ENCODE measurements at regions not wholly inside any gene's neighbourhood (a gene's known extent, or its start where the extent isn't known, plus 50 kb on each side); places are given as distances from the start of the nearest gene placed in this dataset.

DNA sequence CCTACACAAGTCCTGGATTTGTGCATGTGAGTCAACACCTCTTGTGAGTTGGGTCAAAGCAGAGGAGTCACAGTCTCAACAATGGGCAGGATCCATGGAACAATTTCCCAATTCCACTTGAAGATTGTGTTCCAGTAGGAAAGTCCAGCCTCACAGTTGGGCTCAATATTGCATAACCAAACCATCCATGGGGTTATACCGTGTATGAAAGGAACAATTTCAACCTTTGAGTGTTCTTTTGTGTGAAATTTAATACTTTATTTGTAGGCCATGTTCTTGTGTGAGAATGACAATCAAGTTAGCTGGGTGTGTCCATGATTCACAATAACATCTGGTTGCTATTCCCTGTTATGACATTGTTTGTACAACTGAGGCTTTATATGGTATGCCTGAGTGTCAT lies 1182.9 kb upstream of the AMELY start:
- H3K9me3 ChIP-seq: no peaks in the 10 kb centered on the region
- H3K4me1 ChIP-seq: no peaks in the 10 kb centered on the region
- H3K36me3 ChIP-seq: no peaks in the 10 kb centered on the region
- TF ChIP-seq POLR2A (IDR thresholded peaks at IDR 0.05) (no peak), CTCF (IDR thresholded peaks at IDR 0.05 in 8 of 11, conservative IDR thresholded peaks at IDR 0.05 in 3 of 11) (no peak), POLR2AphosphoS5 (IDR thresholded peaks at IDR 0.05) (no peak)
- H3K27ac ChIP-seq: no peak overlapping the region
- intact Hi-C loops (cut with DNase I; ENCODE audit: low total_unique reads): no loop called here
- H3K27me3 ChIP-seq (replicated peaks in 1 of 7): no peaks in the 10 kb centered on the region
- 51 to 56% methylated on average over 1 of the region's 1 CpG; no CpG with 5 or more reads in 3 of the 5 donors for WGBS, 5 donors
- no peak for DNase-seq
- no peak overlapping the region for H3K4me3 ChIP-seq

- Histone ChIP-seq H3K9me3 (no peaks in the 10 kb centered on the region), H3K4me3 (no peak overlapping the region), H3K27ac (no peak overlapping the region), H3K27me3 (replicated peaks in 1 of 7) (no peaks in the 10 kb centered on the region), H3K36me3 (no peaks in the 10 kb centered on the region), H3K4me1 (no peaks in the 10 kb centered on the region)
- WGBS, 5 donors: 83 to 100% (median 86%) methylated on average over 1 of the region's 1 CpG; no CpG with 5 or more reads in 2 of the 5 donors
- DNase-seq: no peak
- intact Hi-C loops (cut with DNase I; ENCODE audit: low total_unique reads): no loop called here
- no peak for TF ChIP-seq POLR2AphosphoS5 (IDR thresholded peaks at IDR 0.05)
- TF ChIP-seq POLR2A (IDR thresholded peaks at IDR 0.05): no peak
- no peak for TF ChIP-seq CTCF (IDR thresholded peaks at IDR 0.05 in 8 of 11, conservative IDR thresholded peaks at IDR 0.05 in 3 of 11)
Observed at GRCh38 chrY:8092926-8093325, 1181.4 kb upstream of the AMELY start.

GRCh38 chrY:8085925-8086324 lies 1174.4 kb upstream of the AMELY start:
- Histone ChIP-seq H3K9me3 (peaks cover 0 to 3% (median 0%) of the 10 kb centered on the region in 8 donors), H3K4me3 (no peak overlapping the region), H3K27ac (no peak overlapping the region), H3K36me3 (no peaks in the 10 kb centered on the region), H3K4me1 (no peaks in the 10 kb centered on the region), H3K27me3 (replicated peaks in 1 of 7) (no peaks in the 10 kb centered on the region)
- TF ChIP-seq POLR2AphosphoS5 (IDR thresholded peaks at IDR 0.05) (no peak), POLR2A (IDR thresholded peaks at IDR 0.05) (no peak), CTCF (IDR thresholded peaks at IDR 0.05 in 8 of 11, conservative IDR thresholded peaks at IDR 0.05 in 3 of 11) (no peak)
- no peak for DNase-seq
- intact Hi-C loops (cut with DNase I; ENCODE audit: low total_unique reads): no loop called here

- Histone ChIP-seq H3K27me3 (replicated peaks in 1 of 7) (no peaks in the 10 kb centered on the region), H3K36me3 (no peaks in the 10 kb centered on the region), H3K27ac (no peak overlapping the region), H3K9me3 (peaks cover 0 to 7% (median 0%) of the 10 kb centered on the region in 8 donors), H3K4me1 (no peaks in the 10 kb centered on the region), H3K4me3 (no peak overlapping the region)
- intact Hi-C loops (cut with DNase I; ENCODE audit: low total_unique reads): no loop called here
- DNase-seq: no peak
- TF ChIP-seq CTCF (IDR thresholded peaks at IDR 0.05 in 8 of 11, conservative IDR thresholded peaks at IDR 0.05 in 3 of 11): no peak
- TF ChIP-seq POLR2AphosphoS5 (IDR thresholded peaks at IDR 0.05): no peak
- no peak for TF ChIP-seq POLR2A (IDR thresholded peaks at IDR 0.05)
- 91 to 100% (median 100%) methylated on average over 2 of the region's 2 CpGs; no CpG with 5 or more reads in 2 of the 5 donors for WGBS, 5 donors
Observed at GRCh38 chrY:8084192-8084591, 1172.6 kb upstream of the AMELY start.
